ENCODE measurements at regions not wholly inside any gene's neighbourhood (a gene's known extent, or its start where the extent isn't known, plus 50 kb on each side); places are given as distances from the start of the nearest gene placed in this dataset.
"Not testable (repeated sequence)": the region's sequence is repeated elsewhere in the genome, so short reads cannot be mapped to it uniquely, and the experiment has no call there.

- no peak for ATAC-seq
- TF ChIP-seq ESRRG (CRISPR knock-in tag; IDR thresholded peaks at IDR 0.05) (no peak), ISL1 (CRISPR knock-in tag; IDR thresholded peaks at IDR 0.05) (no peak), ZFP30 (CRISPR knock-in tag; IDR thresholded peaks at IDR 0.05) (no peak), GLIS3 (CRISPR knock-in tag; IDR thresholded peaks at IDR 0.05) (no peak), ARNTL (CRISPR knock-in tag; IDR thresholded peaks at IDR 0.05; ENCODE audit: borderline replicate concordance, low read depth) (no peak), PATZ1 (CRISPR knock-in tag; IDR thresholded peaks at IDR 0.05; ENCODE audit: borderline replicate concordance) (no peak), ZNF70 (CRISPR knock-in tag; IDR thresholded peaks at IDR 0.05) (no peak), ZC3H10 (CRISPR knock-in tag; IDR thresholded peaks at IDR 0.05) (no peak), TOX (CRISPR knock-in tag; IDR thresholded peaks at IDR 0.05; ENCODE audit: borderline replicate concordance) (no peak), TCF4 (CRISPR knock-in tag; IDR thresholded peaks at IDR 0.05; ENCODE audit: borderline replicate concordance) (no peak), BACH2 (CRISPR knock-in tag; IDR thresholded peaks at IDR 0.05; ENCODE audit: borderline replicate concordance) (no peak), RARB (CRISPR knock-in tag; IDR thresholded peaks at IDR 0.05) (no peak)
Measured at GRCh38 chr13:50654331-50654730, 189.2 kb downstream of the DLEU7 start.

- not testable (repeated sequence) for ATAC-seq
Measured at GRCh38 chr13:50661881-50662280, 181.6 kb downstream of the DLEU7 start.

- no peak for ATAC-seq
- TF ChIP-seq TCF4 (CRISPR knock-in tag; IDR thresholded peaks at IDR 0.05; ENCODE audit: borderline replicate concordance) (no peak), TOX (CRISPR knock-in tag; IDR thresholded peaks at IDR 0.05; ENCODE audit: borderline replicate concordance) (no peak), ZFP30 (CRISPR knock-in tag; IDR thresholded peaks at IDR 0.05) (no peak), PPARA (CRISPR knock-in tag; IDR thresholded peaks at IDR 0.05; ENCODE audit: borderline replicate concordance) (no peak), CSRNP3 (CRISPR knock-in tag; IDR thresholded peaks at IDR 0.05) (no peak), ZFP3 (CRISPR knock-in tag; IDR thresholded peaks at IDR 0.05) (no peak), POU6F1 (CRISPR knock-in tag; IDR thresholded peaks at IDR 0.05; ENCODE audit: borderline replicate concordance, low read depth) (no peak), ZNF565 (CRISPR knock-in tag; conservative IDR thresholded peaks at IDR 0.05; ENCODE audit: low read depth) (no peak), ZNF70 (CRISPR knock-in tag; IDR thresholded peaks at IDR 0.05) (no peak), SNAI2 (CRISPR knock-in tag; IDR thresholded peaks at IDR 0.05) (no peak), TSHZ2 (CRISPR knock-in tag; IDR thresholded peaks at IDR 0.05) (no peak), ESRRG (CRISPR knock-in tag; IDR thresholded peaks at IDR 0.05) (no peak), ARNTL (CRISPR knock-in tag; IDR thresholded peaks at IDR 0.05; ENCODE audit: borderline replicate concordance, low read depth) (no peak), ISL1 (CRISPR knock-in tag; IDR thresholded peaks at IDR 0.05) (no peak)
Measured at GRCh38 chr13:50664951-50665350, 178.5 kb downstream of the DLEU7 start.

- ATAC-seq, result no peak
- TF ChIP-seq ZC3H10 (CRISPR knock-in tag; IDR thresholded peaks at IDR 0.05) (no peak), ESRRG (CRISPR knock-in tag; IDR thresholded peaks at IDR 0.05) (no peak), PATZ1 (CRISPR knock-in tag; IDR thresholded peaks at IDR 0.05; ENCODE audit: borderline replicate concordance) (no peak), CSDC2 (CRISPR knock-in tag; IDR thresholded peaks at IDR 0.05) (no peak), OSR1 (CRISPR knock-in tag; IDR thresholded peaks at IDR 0.05) (no peak), ISL1 (CRISPR knock-in tag; IDR thresholded peaks at IDR 0.05) (no peak), BACH2 (CRISPR knock-in tag; IDR thresholded peaks at IDR 0.05; ENCODE audit: borderline replicate concordance) (no peak), ZNF8 (CRISPR knock-in tag; IDR thresholded peaks at IDR 0.05) (no peak), ZFP3 (CRISPR knock-in tag; IDR thresholded peaks at IDR 0.05) (no peak), POU6F1 (CRISPR knock-in tag; IDR thresholded peaks at IDR 0.05; ENCODE audit: borderline replicate concordance, low read depth) (no peak), RARB (CRISPR knock-in tag; IDR thresholded peaks at IDR 0.05) (no peak), CREB5 (CRISPR knock-in tag; IDR thresholded peaks at IDR 0.05; ENCODE audit: low read depth) (no peak)
Measured at GRCh38 chr13:50668049-50668448, 175.4 kb downstream of the DLEU7 start.

Measured in SK-N-SH treated with all-trans-retinoic acid at 6 μM for 48 hours (cell line).